ENCODE measurements at regions not wholly inside any gene's neighbourhood (a gene's known extent, or its start where the extent isn't known, plus 50 kb on each side); places are given as distances from the start of the nearest gene placed in this dataset.

GRCh38 chr15:98514034-98514622, 134.2 kb upstream of the IGF1R start:
- TF ChIP-seq CTCF (conservative IDR thresholded peaks at IDR 0.05; ENCODE audit: low read depth, low read length) (no peak), EZH2phosphoT487 (IDR thresholded peaks at IDR 0.05; ENCODE audit: borderline replicate concordance, low read length) (no peak), EZH2 (IDR thresholded peaks at IDR 0.05; ENCODE audit: low read length, unreplicated experiment) (no peak)
